ENCODE measurements at regions not wholly inside any gene's neighbourhood (a gene's known extent, or its start where the extent isn't known, plus 50 kb on each side); places are given as distances from the start of the nearest gene placed in this dataset.
"Not testable (repeated sequence)": the region's sequence is repeated elsewhere in the genome, so short reads cannot be mapped to it uniquely, and the experiment has no call there.

DNA sequence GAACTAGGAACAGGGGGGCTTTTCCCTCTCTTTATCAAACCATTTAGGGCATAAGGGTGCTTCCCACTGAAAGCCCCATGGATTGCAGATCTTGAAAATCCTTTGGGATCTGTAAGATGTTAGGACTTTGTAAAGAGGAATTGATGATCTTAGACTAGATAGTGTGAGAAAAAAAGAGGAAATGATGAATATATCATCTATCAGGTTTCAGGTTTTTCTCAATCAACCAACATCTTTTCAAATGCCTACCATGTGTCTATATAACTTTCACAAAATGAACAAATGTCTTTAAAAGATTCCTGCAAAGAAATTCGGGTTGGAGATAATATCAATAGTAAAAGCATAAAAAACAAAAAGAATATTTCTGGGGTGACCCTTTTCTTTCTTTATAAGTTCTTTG, 50.1 kb downstream of the KCNC4 start:
- DNase-seq, result no peak

DNA sequence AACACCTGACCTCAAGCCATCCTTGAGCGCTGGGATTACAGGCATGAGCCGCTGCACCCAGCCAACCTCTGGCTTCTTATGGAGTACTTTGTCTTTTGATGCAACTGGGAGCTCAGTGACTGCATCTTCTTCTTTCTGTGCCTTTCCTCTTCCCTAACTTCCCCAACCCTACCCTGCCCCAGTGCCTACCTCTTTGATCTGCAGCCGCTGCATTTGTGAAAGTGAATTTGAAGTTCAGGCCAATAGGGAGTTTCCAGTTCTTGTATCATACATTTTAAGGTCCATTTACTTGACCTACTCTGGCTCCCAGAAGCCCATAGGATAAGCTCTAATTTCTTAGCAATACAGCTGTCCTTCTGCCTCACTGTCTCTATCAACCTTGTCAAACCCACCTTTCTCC, 52.2 kb downstream of the KCNC4 start:
- DNase-seq, result no peak

DNA sequence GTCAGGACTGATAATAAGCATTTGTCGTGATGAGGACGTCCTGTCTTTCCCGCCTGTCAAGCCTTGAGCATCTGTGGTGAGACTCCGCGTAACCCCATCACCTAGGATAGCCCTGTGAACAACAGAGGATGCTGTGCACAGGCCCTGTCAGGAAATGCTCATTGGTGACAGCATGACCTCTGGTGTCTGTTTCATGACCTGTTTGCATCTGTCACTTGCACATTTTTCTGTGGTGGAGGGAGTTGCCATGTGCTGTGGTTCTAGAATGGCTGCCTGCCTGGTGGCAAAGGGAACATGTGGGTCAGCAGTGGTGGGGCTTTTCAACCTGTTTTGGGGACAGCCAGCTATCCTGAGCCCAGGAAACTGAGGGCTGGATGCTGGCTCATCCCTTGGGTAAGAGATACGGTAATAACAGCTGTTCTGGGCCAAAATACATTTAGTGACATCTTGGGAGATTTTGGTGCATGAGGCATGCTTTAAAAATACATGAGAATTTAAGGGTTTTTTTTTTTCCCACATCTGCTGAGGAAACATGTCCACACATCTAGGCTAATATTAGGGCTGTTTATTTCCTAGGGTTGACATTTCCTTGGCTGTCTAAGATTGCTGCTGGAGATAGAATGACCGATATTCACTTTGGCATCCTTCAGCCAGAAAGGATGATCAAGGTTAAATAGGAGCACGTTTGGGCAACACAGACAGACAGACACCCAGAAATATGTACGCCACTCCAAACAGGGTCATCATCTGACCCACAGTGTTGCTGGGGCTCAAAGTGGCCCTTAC, 52.9 kb downstream of the KCNC4 start:
- peak; percentile 8 for DNase-seq

DNA sequence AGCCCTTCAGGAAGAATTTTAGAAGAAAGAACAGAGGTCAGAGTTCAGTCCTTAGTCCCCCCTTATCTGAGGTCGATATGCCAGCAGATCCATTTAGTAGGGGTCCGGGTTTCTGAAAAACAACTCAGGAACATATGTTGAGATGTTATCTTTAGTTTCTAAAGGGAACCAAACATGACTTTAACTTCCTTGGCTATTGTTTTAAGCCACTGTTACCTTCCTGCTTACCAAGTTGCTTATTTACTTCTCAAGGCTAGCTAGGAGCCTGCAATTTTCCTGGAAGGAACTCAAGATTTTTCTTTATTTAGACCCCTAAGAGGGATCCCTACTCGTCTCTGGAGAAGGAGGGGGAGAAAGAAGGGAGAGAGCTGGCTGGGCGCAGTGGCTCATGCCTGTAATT, 54.3 kb downstream of the KCNC4 start:
- no peak for DNase-seq

DNA sequence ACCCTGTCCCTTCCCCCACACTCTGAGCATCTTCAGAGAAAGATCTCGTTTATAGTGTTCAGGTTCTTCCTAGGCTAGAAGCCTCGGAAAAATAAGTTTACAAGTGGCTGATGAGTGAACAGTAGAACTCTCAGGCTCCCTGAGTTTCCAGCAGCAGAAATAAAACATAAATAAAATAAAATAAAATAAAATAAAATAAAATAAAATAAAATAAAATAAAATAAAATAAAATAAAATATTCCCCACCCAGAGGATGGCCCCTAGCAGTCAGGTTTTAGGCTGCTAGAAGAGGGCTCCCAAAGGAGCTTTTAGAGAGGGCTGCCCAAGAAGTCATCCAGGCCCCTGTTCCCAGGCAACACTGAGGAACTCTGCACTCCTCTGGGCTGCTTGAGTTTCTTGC, 55.1 kb downstream of the KCNC4 start:
- DNase-seq, result no peak

DNA sequence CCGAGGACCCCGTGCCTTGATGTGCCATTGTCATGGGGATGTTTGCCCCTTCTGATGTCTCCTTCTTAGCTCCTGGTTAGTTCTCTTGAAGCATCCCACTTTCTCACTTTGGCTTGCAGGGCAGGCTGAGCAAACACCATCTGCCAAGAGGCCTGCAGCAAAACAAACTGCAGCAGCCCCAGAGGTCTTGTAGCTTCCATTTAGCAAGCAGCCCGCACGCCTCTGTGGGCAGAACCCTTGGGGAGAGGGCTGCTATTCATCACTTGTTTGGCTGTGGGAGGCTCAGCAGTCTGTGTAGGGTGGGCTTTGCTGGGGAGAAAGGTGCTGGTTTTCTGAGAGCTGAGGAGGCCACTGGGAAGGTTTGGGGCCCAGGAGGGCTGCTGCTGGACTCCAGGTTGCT, 56.7 kb downstream of the KCNC4 start:
- DNase-seq, result no peak

DNA sequence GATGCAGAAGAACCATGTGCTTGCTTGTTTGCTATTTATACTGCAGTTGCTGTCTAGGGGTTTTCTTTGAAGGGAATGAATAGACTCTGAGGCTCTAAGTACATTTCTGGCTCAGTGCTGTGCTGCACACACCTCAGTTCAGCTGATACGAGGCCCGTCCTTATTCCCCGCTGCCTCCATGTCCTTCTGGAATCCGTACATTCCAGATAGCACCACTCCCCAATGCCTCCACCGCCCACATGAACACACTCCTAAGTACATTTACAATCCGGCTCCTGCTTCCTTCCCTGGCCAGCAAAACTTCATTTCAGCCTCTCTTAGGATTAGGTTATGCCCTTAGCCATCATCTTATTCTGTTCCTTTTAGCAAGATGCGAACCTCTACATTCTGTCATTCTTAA, 57.1 kb downstream of the KCNC4 start:
- DNase-seq, result no peak

DNA sequence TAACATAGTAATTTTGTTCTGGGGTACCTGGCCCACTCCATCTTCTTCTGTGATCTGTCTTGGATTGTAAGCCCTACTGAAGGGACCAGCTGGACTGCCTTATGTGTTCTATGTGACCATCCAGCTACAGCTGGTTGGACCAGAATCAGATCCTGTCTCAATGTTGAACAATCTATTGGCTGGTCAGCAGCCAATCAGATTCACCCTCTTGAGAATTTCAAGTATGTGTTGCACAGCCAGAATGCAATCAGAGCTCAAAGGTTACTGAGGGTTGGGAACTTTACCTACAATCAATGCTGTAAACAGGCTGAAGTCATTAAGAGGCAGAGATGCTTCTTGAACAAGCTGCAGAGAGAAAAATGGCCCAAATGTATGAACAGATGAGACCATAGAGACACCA, 61.9 kb downstream of the KCNC4 start:
- DNase-seq, result no peak

DNA sequence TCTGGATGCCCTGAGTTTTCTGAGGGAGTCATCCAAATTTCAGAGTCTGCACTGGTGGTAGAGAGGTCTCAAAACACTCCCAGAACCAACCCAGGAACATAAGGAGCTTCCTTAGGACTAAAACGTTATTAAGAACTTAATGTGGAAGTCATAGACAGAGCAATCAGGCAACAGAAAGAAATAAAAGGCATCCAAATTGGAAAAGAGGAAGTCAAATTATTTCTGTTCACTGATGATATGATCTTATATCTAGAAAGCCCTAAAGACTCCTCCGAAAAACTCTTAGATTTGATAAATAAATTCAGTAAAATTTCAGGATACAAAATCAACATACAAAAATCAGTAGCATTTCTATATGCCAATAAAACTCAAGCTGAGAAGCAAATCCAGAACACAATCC, 63.7 kb downstream of the KCNC4 start:
- DNase-seq, result not testable (repeated sequence)

DNA sequence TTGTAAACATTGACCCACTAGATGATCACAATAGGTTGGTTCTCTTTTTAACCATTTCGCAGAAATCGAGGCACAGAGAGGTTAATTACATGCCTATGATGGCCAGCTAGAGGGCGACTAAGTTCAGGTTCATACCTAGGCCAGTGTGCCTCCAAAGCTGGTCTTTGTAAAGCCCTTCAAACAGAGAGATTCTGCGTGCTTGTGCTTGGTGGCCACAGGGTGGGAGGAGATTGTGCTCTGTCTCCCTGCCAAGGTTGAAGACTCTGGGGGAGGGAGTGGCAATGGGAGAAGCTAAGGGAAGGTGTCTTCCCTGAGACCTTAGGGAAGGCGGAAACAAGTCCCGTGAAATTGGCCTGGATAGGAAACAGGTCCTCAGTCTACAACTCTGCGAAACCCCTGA, 59.1 kb upstream of the RBM15 start:
- no peak for DNase-seq

DNA sequence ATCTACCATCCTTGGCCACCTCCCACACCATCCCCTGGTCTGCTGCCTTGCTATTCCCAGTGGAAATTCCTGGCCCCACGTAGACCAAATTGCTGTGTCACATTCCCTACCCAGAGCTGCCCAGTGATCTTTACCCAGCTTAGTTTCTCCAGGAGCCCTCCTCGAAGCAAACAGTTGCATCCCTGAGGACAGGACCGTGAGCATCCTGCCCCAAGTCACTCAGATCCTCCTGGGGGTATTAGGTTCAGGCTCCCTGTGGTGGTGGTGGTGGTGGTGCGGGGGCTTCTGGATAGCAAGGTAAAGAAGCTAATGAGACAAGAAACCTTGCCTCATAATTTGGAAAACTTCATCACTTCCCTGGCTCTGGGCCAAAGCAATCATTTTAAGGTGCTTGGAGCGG, 58.4 kb upstream of the RBM15 start:
- DNase-seq, result no peak

DNA sequence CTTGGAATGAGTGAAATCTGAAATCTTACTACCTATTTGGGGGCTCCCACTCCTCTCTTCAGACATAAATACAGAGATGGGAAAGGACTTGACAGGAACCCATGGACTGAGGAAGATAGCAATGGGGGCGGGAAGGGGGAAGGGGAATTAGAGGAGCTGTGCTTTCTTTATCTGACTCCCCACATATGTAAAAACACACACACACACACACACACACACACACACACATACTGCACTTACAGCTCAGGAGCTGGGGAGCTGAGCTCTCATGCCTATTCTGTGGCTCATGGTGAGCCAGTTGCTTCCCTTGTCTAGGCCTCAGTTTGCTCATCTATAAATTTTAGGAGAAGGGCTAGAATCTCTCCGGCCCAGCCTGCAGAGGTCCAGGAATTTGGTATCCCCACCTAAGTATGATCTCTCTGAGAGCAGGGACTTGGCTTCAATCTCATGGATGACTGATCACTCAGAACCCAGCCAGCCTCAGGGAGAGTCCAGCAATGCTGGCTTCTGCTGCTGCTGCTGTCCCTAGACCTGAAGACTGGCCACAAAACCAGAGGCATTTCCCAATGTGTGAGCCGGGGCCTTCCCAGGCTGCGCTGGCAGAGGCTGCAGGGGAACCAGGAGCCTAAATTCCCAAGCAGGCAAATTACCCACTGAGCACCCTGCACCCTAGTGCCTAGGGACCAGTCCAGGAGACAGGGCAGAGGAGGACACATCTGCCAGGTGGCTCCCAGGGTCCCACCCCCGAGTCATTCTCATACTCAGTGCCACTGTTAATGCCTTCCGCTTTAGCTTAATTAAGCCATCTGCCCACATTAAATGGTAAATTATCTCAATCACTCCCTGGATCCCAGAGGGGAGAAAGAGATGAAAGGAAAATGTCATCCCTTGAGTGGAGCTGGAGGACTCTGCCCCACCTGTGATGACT, 57.5 kb upstream of the RBM15 start:
- DNase-seq, result no peak

DNA sequence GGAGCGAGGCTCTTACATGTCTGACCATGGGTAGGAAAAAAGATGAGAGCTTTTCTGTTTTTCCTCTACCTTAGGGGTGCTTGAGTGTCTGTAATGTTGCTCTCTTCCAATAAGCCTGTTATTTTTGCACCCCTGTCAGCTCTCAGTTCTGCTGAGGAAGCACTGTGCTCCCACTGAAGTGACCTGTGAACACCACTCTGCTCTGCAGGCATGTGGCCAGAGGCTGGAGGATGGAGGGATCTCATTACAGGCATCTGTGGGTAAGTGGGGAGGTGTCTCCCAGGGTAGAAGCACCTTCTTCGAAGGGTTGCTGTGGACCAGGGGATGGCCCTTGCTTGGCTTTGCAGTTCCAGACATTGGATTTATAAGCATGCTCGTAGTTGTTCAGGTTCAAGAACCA, 56.8 kb upstream of the RBM15 start:
- no peak for DNase-seq

DNA sequence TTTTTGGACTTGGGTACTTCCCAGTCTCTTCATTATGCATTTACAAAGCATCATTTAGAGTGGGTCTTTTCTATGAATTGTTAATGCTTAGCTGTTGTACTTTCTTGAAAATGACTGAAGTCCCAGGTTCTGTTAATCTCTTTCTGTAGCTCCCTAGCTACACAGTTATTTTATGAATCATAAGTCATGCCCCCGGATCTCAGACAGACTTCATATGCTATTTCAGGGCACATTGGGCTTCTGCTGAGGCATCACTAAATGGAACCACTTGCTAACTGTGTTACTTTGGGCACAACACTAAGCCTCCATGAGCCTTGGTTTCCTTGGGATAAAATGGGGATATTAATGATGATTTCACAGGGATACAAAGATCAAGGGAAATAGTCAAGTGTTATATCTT, 55.5 kb upstream of the RBM15 start:
- DNase-seq, result no peak

DNA sequence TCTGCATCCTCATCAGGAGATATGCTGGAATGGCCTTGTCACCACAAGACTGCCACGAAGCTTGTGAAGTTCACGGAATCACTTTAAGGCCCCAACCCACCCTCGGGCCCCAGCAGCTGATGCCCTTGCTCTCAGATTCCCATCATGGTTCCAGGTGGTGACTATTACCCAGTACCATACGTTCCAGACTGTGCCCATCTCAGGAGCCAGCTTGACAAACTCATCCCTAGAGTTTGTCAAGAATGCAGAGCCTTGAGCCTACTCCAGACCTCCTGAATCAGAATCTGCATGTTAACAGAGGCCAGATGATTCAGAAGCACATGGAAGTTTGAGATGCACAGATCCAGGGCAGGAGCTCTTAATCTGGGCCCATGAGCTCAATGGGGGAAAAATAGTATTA, 53.9 kb upstream of the RBM15 start:
- no peak for DNase-seq

DNA sequence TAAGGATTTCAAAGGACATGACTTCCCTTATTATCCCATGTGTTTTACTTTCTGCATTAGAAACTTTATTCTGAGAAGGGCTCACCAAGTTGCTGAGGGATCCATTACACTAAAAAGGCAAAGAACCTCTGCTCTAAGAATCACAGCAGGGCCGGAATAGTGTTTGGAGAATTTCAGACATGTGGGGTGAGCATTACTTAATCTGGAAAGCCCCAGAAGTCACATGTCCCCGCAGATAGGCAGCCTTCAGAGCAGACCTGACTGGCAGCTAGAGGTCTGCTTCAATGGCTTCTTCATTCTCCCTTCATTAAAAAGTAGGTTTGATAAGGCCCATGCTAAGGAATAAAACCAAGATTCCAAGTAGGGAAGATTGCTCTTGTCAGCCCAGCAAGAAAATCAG, 52.6 kb upstream of the RBM15 start:
- no peak for DNase-seq

DNA sequence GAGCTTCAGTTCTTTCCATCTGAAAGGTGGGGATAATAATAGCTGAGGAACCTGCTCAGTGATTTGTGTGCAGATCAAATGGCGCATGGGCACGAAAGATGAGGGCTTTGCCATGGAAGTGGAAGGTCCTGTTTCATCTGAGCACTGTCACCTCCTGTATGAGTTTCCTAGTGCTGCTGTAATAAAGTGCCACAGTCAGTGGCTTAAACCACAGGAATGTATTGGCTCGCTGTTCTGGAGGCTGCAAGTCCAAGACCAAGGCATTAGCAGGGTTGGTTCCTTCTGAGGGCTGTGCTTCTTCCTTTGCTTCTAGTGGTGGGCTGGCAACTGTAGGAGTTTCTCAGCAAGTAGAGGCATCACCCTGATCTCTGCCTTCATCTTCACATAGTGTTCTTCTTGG, 51.1 kb upstream of the RBM15 start:
- no peak for DNase-seq

Data from CD4-positive, alpha-beta T cell treated with Interleukin-21 for 1 hour (primary cell).